ENCODE measurements at regions not wholly inside any gene's neighbourhood (a gene's known extent, or its start where the extent isn't known, plus 50 kb on each side); places are given as distances from the start of the nearest gene placed in this dataset.
"Not testable (repeated sequence)": the region's sequence is repeated elsewhere in the genome, so short reads cannot be mapped to it uniquely, and the experiment has no call there.

DNA sequence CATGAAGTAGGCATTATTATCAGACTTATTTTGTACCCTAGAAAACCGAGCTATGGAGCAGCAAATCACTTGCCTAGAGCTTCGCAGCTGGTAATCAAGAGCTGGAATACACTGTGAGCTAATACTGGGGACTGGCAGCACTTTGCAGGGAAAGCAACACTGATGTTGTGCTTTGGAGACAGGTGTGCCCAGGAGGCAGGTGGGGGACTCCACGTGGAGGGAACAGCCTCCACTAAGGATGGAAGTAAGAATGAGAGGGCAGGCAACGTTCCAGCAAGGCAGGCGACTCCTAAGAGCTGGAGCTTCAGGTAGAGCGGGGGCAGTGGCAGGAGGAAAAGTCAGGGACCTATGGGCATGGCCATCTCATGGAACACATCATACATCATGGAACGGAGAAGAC is 300.5 kb upstream of the IGF1R start:
- BruUV-seq (replicated peaks), result no TSS peak
- TF ChIP-seq, protein P1, sequence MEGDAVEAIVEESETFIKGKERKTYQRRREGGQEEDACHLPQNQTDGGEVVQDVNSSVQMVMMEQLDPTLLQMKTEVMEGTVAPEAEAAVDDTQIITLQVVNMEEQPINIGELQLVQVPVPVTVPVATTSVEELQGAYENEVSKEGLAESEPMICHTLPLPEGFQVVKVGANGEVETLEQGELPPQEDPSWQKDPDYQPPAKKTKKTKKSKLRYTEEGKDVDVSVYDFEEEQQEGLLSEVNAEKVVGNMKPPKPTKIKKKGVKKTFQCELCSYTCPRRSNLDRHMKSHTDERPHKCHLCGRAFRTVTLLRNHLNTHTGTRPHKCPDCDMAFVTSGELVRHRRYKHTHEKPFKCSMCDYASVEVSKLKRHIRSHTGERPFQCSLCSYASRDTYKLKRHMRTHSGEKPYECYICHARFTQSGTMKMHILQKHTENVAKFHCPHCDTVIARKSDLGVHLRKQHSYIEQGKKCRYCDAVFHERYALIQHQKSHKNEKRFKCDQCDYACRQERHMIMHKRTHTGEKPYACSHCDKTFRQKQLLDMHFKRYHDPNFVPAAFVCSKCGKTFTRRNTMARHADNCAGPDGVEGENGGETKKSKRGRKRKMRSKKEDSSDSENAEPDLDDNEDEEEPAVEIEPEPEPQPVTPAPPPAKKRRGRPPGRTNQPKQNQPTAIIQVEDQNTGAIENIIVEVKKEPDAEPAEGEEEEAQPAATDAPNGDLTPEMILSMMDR (IDR thresholded peaks at IDR 0.05; ENCODE audit: unreplicated experiment), result no peak
- no peak overlapping the region for H3K4me3 Mint-ChIP-seq (ENCODE audit: low read depth, unreplicated experiment)

DNA sequence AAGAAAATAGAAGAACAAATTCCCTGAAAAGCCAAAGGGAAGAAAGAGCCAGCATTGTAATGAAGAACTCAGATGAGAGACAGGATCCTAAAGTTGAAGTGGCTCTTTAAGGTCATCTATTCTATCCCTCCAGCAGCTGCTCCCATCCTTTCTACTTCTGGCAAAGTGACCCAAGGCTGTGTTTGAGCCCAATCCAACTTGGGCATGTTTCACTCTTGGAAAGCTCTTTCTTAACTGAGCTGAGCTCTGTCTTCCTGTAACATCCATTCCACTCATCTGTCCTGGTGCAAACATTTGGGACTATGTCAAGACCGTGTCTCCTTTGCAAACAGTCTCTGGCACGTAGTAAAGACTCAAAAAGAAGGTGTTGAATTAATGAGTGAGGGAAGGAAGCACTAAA is 298.1 kb upstream of the IGF1R start:
- Mint-ChIP-seq H3K9me3 (ENCODE audit: low read depth, unreplicated experiment) (peaks cover 6% of the 10 kb centered on the region), H3K36me3 (ENCODE audit: insufficient read depth, unreplicated experiment) (no peaks in the 10 kb centered on the region), H3K4me1 (ENCODE audit: low read depth, unreplicated experiment) (no peaks in the 10 kb centered on the region), H3K4me3 (ENCODE audit: low read depth, unreplicated experiment) (no peak overlapping the region), H3K27me3 (ENCODE audit: unreplicated experiment) (peaks cover 70% of the 10 kb centered on the region), H3K27ac (ENCODE audit: unreplicated experiment) (no peak overlapping the region)
- TF ChIP-seq, protein P1 (IDR thresholded peaks at IDR 0.05; ENCODE audit: unreplicated experiment), result no peak
- no peak for DNase-seq
- CTCF ChIA-PET, result no interaction called here
- BruUV-seq (replicated peaks), result no TSS peak
- intact Hi-C loops (cut with micrococcal nuclease; ENCODE audit: unreplicated experiment), result no loop called here

More for the DNA sequence above, 300.5 kb upstream of the IGF1R start:
- H3K27me3 Mint-ChIP-seq (ENCODE audit: unreplicated experiment), result peaks cover 55% of the 10 kb centered on the region
- H3K27ac Mint-ChIP-seq (ENCODE audit: unreplicated experiment), result no peak overlapping the region
- no peaks in the 10 kb centered on the region for H3K9me3 Mint-ChIP-seq (ENCODE audit: low read depth, unreplicated experiment)
- intact Hi-C loops (cut with micrococcal nuclease; ENCODE audit: unreplicated experiment), result no loop called here
- no peaks in the 10 kb centered on the region for H3K4me1 Mint-ChIP-seq (ENCODE audit: low read depth, unreplicated experiment)
- CTCF ChIA-PET, result no interaction called here
- H3K36me3 Mint-ChIP-seq (ENCODE audit: insufficient read depth, unreplicated experiment), result no peaks in the 10 kb centered on the region
- DNase-seq, result no peak

DNA sequence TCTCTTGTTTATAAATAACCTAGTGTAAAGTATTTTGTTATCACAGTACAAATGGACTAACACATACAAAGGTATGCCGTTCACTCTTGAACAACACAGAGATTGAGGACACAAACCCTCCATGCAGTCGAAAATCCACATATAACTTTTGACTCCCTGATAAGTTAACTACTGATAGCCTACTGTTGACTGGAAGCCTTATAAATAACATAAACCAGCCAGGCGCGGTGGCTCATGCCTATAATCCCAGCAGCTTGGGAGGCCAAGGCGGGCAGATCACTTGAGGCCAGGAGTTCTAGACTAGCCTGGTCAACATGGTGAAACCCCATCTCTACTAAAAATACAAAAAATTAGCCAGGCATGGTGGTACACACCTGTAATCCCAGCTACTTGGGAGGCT is 290.1 kb upstream of the IGF1R start:
- H3K36me3 Mint-ChIP-seq (ENCODE audit: insufficient read depth, unreplicated experiment); intact Hi-C loops (cut with micrococcal nuclease; ENCODE audit: unreplicated experiment); BruUV-seq (replicated peaks); CTCF ChIA-PET; H3K4me3 Mint-ChIP-seq (ENCODE audit: low read depth, unreplicated experiment); H3K27ac Mint-ChIP-seq (ENCODE audit: unreplicated experiment); H3K4me1 Mint-ChIP-seq (ENCODE audit: low read depth, unreplicated experiment); DNase-seq: not testable (repeated sequence)
- Mint-ChIP-seq H3K9me3 (ENCODE audit: low read depth, unreplicated experiment) (peaks cover 15% of the 10 kb centered on the region), H3K27me3 (ENCODE audit: unreplicated experiment) (peaks cover 13% of the 10 kb centered on the region)

DNA sequence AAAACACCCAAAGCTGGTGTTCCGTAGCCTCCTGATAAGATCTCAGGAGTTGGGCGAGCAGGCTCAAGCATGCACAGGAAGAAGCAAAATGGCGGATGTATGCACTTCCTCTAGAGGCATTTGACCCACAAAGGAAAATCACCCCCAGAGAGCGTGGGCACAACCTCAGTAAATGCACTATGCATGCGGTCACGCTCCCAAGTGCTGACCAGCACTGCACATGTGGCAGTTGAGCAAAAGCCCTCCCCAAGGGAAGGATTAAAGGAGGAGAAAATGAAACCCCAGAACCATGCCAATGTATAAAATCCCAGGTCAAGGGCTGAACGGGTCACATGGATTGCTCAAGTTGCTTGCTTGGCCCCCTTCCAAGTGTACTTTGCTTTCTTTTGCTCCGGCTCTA is 289.4 kb upstream of the IGF1R start:
- TF ChIP-seq, protein P1 (IDR thresholded peaks at IDR 0.05; ENCODE audit: unreplicated experiment), result no peak
- BruUV-seq (replicated peaks), result no TSS peak
- no peak overlapping the region for H3K27ac Mint-ChIP-seq (ENCODE audit: unreplicated experiment)
- no peak for DNase-seq
- H3K27me3 Mint-ChIP-seq (ENCODE audit: unreplicated experiment), result peaks cover 6% of the 10 kb centered on the region
- peaks cover 13% of the 10 kb centered on the region for H3K9me3 Mint-ChIP-seq (ENCODE audit: low read depth, unreplicated experiment)
- CTCF ChIA-PET, result no interaction called here
- no peaks in the 10 kb centered on the region for H3K36me3 Mint-ChIP-seq (ENCODE audit: insufficient read depth, unreplicated experiment)
- H3K4me1 Mint-ChIP-seq (ENCODE audit: low read depth, unreplicated experiment), result no peaks in the 10 kb centered on the region
- H3K4me3 Mint-ChIP-seq (ENCODE audit: low read depth, unreplicated experiment), result no peak overlapping the region
- intact Hi-C loops (cut with micrococcal nuclease; ENCODE audit: unreplicated experiment), result no loop called here

DNA sequence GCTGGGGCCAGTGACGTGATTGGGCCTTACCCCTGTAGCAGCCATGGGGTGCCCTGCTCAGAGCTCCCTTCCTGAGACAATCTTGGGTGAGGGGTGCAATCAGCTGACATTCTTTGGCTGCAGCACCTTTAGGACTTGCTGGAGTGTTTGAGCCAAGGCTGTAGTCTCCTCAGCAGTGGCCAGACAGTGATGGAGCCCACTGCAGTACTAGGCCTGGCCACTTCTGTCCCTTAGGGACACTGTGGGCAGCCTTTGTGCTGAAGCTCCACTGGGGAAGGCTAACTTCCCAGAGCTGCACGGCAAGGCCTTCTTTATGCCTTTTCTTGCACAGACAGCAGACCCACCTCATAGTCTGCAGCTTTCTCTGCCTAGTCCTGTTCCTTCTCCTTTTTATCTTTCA is 284.9 kb upstream of the IGF1R start:
- H3K27me3 Mint-ChIP-seq (ENCODE audit: unreplicated experiment), result no peaks in the 10 kb centered on the region
- H3K4me1 Mint-ChIP-seq (ENCODE audit: low read depth, unreplicated experiment), result no peaks in the 10 kb centered on the region
- BruUV-seq (replicated peaks), result no TSS peak
- intact Hi-C loops (cut with micrococcal nuclease; ENCODE audit: unreplicated experiment), result no loop called here
- CTCF ChIA-PET, result no interaction called here
- peaks cover 3% of the 10 kb centered on the region for H3K9me3 Mint-ChIP-seq (ENCODE audit: low read depth, unreplicated experiment)
- H3K27ac Mint-ChIP-seq (ENCODE audit: unreplicated experiment), result no peak overlapping the region
- no peaks in the 10 kb centered on the region for H3K36me3 Mint-ChIP-seq (ENCODE audit: insufficient read depth, unreplicated experiment)
- H3K4me3 Mint-ChIP-seq (ENCODE audit: low read depth, unreplicated experiment), result no peak overlapping the region
- TF ChIP-seq, protein P1 (IDR thresholded peaks at IDR 0.05; ENCODE audit: unreplicated experiment), result no peak
- no peak for DNase-seq
